ENCODE measurements at regions not wholly inside any gene's neighbourhood (a gene's known extent, or its start where the extent isn't known, plus 50 kb on each side); places are given as distances from the start of the nearest gene placed in this dataset.

GRCh38 chr4:32789026-32789608 is 2068.9 kb downstream of the PCDH7 start:
- DNase-seq, result no peak

GRCh38 chr4:32790803-32791202 is 2070.6 kb downstream of the PCDH7 start:
- no peak for DNase-seq

DNA sequence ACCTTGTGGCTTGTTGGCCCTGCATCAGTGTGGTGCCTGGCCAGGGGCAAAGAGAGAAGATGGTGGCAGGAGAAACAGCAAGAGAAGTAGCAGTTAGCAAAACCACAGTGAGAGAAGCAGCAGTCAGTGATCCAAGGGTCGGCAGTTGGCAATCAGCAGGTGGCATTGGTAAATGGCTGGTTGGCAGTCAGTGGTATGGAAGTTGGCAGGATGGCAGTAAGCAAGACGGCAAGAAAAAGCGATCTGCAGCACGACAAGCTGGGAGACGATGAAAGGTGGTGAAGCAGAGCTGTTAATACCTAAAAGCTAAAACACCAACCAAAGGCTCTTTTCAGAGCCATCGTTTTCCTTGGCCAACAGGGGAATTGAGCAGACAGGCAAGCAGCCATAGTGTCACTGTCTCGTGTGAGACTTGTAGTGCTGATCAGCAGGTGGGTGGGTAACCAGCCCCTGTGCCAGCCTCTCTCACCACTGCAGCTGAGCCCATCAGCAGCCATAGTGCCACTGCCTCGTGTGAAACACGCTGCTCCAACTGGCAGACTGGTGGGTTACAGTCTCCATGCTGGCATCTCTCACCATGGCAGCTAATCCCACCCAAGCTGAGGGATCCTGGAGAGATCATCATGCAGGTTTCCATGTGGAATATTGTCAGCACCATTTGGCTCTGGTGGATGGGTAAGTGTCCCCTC is 2078.4 kb downstream of the PCDH7 start:
- no peak for DNase-seq

DNA sequence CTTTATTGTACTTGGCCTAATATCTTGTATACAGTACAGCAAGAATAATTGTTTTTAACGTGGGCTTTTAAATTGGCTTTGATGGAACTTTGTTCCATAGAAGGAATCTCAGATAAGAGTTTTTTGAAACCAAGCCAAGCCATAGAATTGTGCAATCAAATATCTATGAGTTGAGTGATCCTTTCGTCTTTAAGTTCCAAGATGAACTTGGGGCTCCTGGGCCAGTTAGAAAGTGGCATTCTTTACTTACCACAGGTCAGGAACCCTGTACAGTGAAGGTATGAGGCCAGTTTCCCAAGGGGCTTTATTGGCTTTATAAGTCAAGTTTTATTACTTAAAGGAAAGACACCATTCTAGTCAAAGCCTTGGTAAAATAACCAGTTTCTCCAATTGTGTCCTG is 2104.2 kb downstream of the PCDH7 start:
- DNase-seq, result no peak

DNA sequence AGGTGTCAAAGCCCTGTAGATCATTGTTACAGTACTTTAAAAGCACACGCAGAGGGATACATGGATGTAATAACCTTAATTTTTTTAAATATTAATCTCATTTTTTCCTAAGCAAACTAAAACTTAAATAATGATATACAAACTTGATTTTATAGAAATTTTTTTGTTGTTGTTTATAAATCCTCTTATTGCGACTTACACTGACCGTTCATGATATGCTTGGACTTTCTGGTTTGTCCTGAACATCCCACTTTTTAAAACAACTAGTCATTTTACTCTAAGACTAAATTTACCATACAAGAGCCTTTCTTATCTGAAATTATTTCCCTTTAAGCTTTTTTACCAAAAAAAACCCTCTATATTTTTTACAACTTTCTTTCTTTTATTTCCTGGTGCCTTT is 2106.0 kb downstream of the PCDH7 start:
- no peak for DNase-seq

DNA sequence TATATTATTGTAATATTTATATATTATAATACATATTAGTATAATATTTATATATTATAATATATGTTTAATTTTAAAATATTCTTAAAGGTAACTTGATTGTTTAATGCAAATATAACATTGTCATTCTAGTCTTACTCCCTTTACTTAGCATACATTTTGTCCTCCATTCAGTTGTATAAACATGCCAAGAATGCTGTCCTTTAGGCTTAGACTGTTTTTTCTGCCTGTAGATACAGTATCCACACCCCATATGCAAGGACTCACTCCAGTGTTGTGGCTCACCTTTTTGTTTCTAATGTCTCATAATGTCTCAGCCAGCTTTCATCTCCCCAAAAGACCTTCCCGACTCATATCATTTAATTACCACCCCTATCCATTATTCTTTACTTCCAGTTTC is 2110.0 kb downstream of the PCDH7 start:
- DNase-seq, result no peak

DNA sequence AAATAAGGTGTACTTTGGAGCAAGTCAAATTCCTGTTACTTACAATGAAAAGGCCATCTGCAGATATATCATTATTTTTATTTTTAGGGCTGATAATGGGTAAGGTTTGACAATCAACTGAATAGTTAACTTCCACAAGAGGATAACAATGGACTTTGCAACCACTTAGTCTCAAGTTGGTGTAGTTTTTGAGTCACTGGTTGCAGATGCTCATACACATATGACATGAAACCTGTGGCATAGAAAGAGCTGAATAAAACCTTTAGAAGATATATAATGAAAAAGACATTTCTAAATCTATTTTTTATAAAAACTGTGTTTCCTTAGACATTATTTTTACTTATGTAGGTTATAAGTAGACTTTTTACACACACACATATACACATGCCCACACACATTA is 2110.9 kb downstream of the PCDH7 start:
- no peak for DNase-seq

DNA sequence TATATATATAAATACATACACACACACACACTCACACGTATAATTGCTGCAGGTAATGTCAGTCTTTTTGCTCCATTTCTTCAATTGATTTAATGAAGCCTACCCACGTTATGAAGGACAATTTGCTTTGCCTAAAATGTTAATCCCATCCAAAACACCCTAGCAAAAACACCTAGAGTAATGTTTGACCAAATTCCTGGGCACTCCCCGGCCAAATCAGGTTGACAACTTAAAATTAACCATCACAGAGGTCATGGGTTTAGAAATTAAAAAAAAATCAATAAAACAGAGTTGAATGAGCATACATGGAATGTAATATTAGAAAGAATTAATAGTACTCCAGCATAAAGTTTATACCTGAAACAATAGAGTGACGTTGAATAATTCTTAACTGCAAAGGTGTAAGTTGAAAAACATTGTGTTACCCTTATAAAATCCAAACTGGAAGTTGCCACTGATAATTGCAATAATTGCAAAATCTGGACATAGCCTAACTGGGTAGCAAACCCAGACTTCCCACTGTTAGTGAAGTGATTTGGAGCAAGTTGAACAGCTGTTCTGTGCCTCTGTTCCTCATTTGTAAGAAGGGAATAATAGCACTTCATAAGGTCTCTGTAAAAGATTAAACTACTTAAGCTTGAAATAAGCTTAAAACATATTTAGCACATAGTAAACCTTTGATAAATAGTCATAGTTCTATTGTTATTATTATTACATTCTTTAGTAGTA is 2120.5 kb downstream of the PCDH7 start:
- DNase-seq, result no peak

DNA sequence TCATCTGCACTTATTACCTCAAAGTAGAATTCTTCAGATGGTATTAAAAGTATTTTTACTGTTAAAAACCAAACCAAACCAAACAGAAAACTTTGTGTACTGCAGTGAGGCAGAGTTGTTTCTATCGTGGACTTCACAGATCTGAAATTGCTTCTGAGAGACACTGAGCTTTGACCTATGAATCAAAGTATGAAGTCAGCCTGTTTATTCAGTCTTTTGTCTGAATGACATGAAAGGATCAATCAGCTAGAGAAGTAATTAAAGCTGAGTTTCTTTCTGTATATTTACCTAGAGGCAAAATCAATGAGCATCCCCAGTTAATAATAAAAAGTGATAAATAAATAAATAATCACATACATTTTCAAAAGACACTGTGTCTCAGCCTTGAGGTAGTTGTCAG is 2121.0 kb downstream of the PCDH7 start:
- no peak for DNase-seq

GRCh38 chr4:32847461-32847860 is 2127.3 kb downstream of the PCDH7 start:
- no peak for DNase-seq

DNA sequence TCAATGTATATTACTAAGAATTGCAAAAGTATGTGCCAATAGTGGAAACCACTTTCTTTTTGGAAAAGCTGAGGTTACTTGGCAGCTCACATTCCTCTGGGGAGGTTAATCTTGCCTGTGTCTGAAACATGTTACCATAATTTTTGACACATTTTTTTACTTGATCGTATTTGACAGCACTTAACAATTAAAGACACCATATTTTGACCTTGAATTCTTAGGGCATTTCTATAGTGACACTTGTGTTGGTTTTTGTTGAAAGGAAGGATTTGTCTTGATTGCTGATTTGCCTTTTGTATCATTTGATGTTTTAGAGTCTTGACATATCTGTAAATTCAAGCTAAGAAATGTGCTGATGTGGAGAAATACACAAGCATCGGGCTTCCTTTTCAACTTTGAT is 2135.5 kb downstream of the PCDH7 start:
- DNase-seq, result no peak

DNA sequence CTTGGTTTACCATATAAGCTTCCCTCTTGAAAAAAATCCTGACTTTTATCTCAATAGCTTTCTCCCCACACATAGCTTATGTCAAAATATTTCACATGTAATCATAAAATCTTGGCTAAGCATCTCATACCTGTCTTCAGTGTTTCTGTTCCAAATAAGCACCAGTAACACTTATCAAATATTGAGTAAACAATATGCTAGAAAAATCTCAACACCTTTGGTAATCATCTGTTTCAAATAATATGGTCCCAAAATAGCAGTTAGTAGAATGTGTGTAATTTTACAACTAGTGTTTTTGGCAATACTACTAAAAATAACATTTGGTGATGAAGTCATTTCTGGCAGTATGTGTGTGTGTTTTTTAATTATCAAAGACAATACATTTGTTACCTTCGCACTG is 2138.2 kb downstream of the PCDH7 start:
- DNase-seq, result no peak

GRCh38 chr4:32858971-32859370 is 2138.8 kb downstream of the PCDH7 start:
- DNase-seq, result no peak

- DNase-seq, result no peak
Observed at GRCh38 chr4:32864713-32865351, 2144.7 kb downstream of the PCDH7 start.

DNA sequence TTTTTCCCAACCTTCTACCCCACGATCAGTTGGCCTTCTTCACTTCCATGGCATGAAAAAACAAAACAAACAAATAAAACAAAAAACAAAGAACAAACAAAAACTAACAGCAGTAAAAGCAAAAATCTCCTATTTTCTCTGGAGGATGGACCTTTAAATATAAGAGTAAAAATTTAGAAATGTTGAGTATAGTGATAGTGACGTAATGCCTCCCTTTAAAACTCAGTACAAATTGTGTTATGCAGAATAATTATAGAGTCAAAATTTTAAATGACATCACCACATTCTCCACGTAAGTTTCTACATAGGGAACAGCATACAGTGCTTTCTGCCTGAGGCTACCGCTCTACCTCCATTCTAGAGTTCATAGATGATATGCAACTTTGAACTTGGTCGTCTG is 2156.4 kb downstream of the PCDH7 start:
- no peak for DNase-seq

DNA sequence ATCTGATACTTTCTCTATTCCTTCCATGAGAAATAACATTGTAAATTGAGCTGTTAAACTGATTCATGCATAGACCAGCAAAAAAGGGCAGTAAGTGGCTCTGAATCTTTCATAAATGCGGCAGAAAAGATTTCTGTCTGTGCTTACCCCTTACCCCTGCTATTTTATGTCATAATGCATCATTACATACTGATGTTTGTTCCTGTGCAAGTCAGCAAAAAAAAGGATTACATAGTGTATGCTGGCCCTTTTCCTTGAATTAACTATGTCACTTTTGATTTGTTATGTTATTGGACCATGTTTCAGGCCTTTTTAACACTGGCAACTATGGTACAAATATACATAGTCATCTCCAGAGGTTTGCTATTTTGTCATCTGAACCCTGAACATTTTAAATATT is 2159.7 kb downstream of the PCDH7 start:
- DNase-seq, result no peak

DNA sequence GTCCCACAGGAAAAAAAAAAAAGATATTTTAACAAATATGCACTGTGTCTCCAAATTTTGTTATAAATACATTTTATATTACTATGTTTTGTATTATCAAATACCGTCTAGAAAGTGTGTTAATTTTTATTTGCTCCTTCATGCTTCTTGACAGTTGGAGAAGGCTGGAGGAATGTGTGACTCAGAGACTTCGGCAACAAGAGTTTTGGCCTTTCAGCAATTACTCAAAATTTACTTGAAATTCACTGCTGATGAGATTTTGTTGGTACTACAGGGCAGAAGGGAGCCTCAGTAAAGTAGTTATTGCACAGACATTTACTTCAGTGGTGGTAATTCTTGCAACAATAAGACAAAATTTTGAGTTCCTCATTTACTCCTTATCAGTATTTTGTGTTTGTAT is 2164.0 kb downstream of the PCDH7 start:
- DNase-seq, result no peak

DNA sequence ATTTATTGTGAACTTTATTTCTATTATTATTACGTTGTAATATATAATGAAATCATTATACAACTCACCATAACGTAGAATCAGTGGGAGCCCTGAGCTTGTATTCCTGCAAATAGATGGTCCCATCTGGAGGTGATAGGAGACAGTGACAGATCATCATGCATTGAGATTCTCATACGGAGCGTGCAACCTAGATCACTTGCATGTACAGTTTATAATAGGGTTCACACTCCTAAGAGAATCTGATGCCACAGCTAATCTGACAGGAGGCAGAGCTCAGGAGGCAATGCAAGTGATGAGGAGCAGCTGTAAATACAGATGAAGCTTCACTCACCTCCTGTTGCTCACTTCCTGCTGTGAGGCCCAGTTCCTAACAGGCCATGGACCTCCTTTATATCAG is 2170.2 kb downstream of the PCDH7 start:
- no peak for DNase-seq

DNA sequence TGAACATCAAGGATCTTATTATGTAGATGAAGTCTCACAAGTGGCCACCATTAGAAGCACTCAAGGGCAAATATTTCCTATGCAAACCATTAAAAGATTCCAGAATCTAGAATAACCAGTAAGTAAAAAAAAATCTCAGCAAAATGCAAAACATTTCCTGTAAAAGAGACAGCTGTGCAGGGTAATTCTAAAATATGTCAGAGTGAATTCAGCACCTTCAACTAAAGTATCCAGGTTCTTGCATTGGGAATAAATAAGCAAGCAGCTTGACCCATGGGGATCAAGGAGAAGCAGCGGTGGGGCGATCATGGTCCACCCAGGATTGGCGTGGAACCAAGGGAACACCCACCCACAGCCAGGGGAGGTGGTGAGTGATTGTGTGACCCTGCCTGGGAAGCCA is 2188.9 kb downstream of the PCDH7 start:
- no peak for DNase-seq

- DNase-seq, result no peak
Observed at GRCh38 chr4:32909736-32910135, 2189.6 kb downstream of the PCDH7 start.

GRCh38 chr4:32917586-32917985 is 2197.4 kb downstream of the PCDH7 start:
- no peak for DNase-seq

- no peak for DNase-seq
Observed at GRCh38 chr4:32929796-32930699, 2209.9 kb downstream of the PCDH7 start.

DNA sequence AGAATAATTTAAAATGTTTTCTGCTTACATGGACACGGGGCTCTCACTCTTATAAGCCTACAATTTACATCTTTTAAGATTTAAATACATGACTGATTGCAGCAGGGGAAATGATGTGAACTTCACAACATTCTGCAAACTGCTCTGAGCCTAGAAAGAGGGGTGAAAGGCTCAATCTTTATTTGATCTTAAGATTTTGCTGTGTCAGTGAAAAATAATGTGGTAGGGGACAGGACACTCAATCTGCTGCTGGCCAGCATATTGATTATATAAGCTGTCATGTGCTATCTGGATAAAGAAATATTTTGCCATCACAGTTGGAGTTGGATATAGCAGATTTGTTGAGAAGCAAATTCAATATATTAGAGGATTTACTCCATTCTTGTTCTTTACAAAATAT is 2210.5 kb downstream of the PCDH7 start:
- no peak for DNase-seq
